Ovary (tissue), 7 donors: ENCODE measurements at regions not wholly inside any gene's neighbourhood (a gene's known extent, or its start where the extent isn't known, plus 50 kb on each side); places are given as distances from the start of the nearest gene placed in this dataset.

Experiments used
- DNase-seq, 5 donors: peaks; one replicate each; pipeline ENCODE4 v3.0.0-alpha.2; 2019 to 2020
- H3K27ac ChIP-seq, 2 donors: fragments of 200-600 bp; one replicate each; pipeline versions ENCODE4 v1.5.1 to v1.8.0; 2019 to 2022
- H3K27me3 ChIP-seq: fragments of 200-600 bp; one replicate; pipeline ENCODE4 v1.8.0; 2022
- H3K36me3 ChIP-seq: fragments of 200-600 bp; sonication (generic); one replicate; pipeline ENCODE4 v1.5.1; 2019
- H3K4me1 ChIP-seq: one replicate; pipeline ENCODE4 v1.8.1; 2013; ENCODE audit warnings: mild to moderate bottlenecking, moderate library complexity; ENCODE audit not compliant: insufficient read depth
- H3K4me3 ChIP-seq: fragments of 200-600 bp; sonication (generic); one replicate; pipeline ENCODE4 v1.5.1; 2017
- H3K9me3 ChIP-seq, 2 donors: fragments of 200-600 bp in 1 of 2; sonication (generic) in 1 of 2; one replicate each; pipeline versions ENCODE4 v1.5.1 to v1.8.1; 2013 to 2019; ENCODE audit warnings: mild to moderate bottlenecking in 1 of 2, moderate library complexity in 1 of 2
- CTCF ChIP-seq, 3 donors: fragments of 450-650 bp in 2 of 3; fragments of 200-600 bp in 1 of 3; IDR thresholded peaks; one replicate each; pipeline versions ENCODE4 v1.5.1 to v1.8.0; 2016 to 2022; ENCODE audit warnings: antibody characterized with exemption in 3 of 3, mild to moderate bottlenecking in 1 of 3
- EP300 ChIP-seq: sonication (generic); formaldehyde crosslinking; IDR thresholded peaks from one replicate; pipeline ENCODE4 v1.6.1; 2017; ENCODE audit warnings: antibody characterized with exemption
- POLR2A ChIP-seq: fragments of 450-650 bp; IDR thresholded peaks from one replicate; pipeline ENCODE4 v1.6.1; 2017; ENCODE audit warnings: antibody characterized with exemption, mild to moderate bottlenecking, moderate library complexity
- WGBS, 3 donors: extraction: QIAGEN DNeasy Blood & Tissue Kit in 1 of 3; methylation state at CpG; one replicate each; pipeline versions ENCODE4 v1.1.5 to v1.1.7; 2013 to 2017; 5-methylcytosine and 5-hydroxymethylcytosine counted together
- intact Hi-C, 4 donors: fragments of 100-400 bp; cut with DNase I; formaldehyde crosslinking; loops; one replicate each; pipeline versions ENCODE4 v1.11.0 to v1.15.1; 2022 to 2023
- donor health status: DM: no; HTN: no; CAD: no; lungs with moderate emphysema.
- donor health status: DM: no; HTN: no; CAD: no.
- donor health status: Bipolar disorder and iron deficiency.
- donor health status: DM: no; HTN: no; CAD: no.
- donor health status: DM: yes; HTN: yes; CAD: no.

DNA sequence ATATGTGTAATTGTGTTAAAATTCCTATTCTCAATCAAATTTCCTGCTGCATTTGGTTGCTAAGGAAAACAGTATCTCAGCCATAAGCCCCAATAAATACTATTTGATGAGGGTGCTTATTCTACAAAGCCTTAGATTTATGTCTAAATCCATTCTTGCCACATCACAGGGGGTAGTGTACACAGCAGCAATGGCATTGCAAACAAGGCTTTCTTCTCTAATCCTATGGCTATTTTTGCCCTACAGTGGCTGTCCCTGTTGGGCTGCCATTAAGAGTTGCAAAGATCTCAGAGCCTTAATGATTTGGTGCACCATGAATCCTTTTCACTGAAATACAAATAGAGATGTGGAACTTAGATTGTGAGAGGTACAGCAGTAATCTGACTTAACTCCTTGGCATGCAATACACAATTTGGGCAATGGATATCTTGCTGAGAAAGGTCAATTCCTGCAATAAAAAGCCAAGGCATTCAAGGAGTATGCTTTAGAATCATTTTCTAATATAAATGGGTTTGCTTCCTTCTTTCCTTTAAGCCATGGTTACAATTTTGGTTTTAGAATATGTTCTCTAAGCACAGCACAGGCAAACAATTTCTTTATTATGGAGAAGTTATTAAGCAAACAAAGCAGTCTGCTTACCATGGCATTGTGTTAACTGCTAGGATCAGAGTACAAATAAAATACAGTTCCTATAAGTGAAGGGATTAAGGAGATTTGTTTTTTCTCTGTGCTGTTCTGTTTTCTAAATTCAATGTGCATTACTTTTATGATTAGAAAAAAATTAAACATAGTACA, 69.8 kb upstream of the CD302 start:
- intact Hi-C loops: no loop called here
- Histone ChIP-seq H3K27ac (no peak overlapping the region), H3K4me3 (no peak overlapping the region), H3K36me3 (no peaks in the 10 kb centered on the region), H3K4me1 (no peaks in the 10 kb centered on the region), H3K27me3 (no peaks in the 10 kb centered on the region), H3K9me3 (no peaks in the 10 kb centered on the region)
- TF ChIP-seq EP300: no peak
- TF ChIP-seq CTCF (IDR thresholded peaks at IDR 0.05): no peak
- no peak for TF ChIP-seq POLR2A
- no peak for DNase-seq

- no peak overlapping the region for H3K27ac ChIP-seq
- H3K9me3 ChIP-seq: no peaks in the 10 kb centered on the region
- H3K4me1 ChIP-seq: no peaks in the 10 kb centered on the region
- intact Hi-C loops: no loop called here
- 47 to 69% (median 57%) methylated on average over 2 of the region's 2 CpGs for WGBS, 3 donors
- no peak for TF ChIP-seq POLR2A
- no peak for TF ChIP-seq EP300
- no peak for TF ChIP-seq CTCF (IDR thresholded peaks at IDR 0.05)
- H3K27me3 ChIP-seq: no peaks in the 10 kb centered on the region
- H3K36me3 ChIP-seq: no peaks in the 10 kb centered on the region
- H3K4me3 ChIP-seq: no peak overlapping the region
- DNase-seq: no peak
These were observed 65.6 kb upstream of the CD302 start for GRCh38 chr2:159863526-159864160.

DNA sequence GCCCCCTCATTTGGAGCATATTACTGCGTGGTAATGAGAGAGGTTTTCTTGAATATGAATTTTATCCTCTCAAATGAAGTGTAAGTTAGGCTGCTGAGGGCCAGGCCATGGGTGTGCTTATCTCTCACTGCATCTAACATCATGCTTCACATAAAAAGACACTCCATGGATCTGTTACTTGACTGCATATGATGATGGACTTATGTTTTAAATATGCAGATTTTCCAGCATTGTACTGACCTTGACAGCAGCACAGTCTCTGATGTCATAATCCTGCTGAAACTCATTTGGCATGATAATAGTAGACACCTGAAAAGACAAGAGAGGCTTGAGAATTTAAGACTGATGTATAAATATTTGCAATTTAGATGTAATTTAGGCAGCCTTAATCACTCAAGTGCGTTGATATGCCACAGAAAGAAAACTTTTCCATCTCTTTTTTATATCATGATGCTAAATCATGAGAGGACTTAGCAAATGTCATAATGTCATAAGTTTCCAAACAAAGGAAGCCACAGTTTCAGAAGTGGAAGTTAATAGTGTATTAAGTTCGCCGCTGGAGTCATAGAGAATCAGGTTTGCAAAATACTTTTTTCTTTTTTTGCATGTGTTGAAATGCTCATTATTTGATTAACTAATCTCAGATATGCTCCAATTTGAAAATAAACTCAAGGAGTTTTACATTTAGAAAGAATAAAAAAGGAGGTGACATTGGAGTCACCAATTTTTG, 62.7 kb upstream of the CD302 start:
- no peaks in the 10 kb centered on the region for H3K4me1 ChIP-seq
- no peak for DNase-seq
- no peaks in the 10 kb centered on the region for H3K9me3 ChIP-seq
- intact Hi-C loops: no loop called here
- WGBS, 3 donors: 80 to 82% (median 81%) methylated on average over 4 of the region's 4 CpGs
- TF ChIP-seq EP300 (no peak), POLR2A (no peak), CTCF (IDR thresholded peaks at IDR 0.05) (no peak)
- no peaks in the 10 kb centered on the region for H3K36me3 ChIP-seq
- H3K27ac ChIP-seq: no peak overlapping the region
- no peak overlapping the region for H3K4me3 ChIP-seq
- no peaks in the 10 kb centered on the region for H3K27me3 ChIP-seq

DNA sequence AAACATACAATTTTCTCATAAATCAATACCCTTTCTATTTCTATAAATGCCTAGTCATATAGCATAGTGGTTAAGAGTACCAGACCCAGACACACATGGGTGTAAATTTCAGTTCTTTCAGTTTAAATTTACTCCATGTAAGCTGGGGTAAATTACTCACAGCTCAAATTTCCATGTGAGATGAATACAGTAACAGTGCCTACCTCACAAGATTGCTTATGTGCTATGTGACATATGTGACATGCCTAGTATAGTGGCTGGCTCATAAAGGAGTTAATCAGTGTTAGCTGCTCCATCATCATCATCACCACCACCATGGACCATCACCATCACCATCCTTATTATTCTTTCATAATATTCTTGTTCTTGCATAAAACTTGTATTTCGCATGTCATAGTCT, 61.6 kb upstream of the CD302 start:
- no peaks in the 10 kb centered on the region for H3K27me3 ChIP-seq

More for the DNA sequence above, 61.6 kb upstream of the CD302 start:
- no peak for DNase-seq
- H3K4me1 ChIP-seq: no peaks in the 10 kb centered on the region
- intact Hi-C loops: no loop called here
- no peak overlapping the region for H3K27ac ChIP-seq
- 98 to 100% (median 98%) methylated on average over 1 of the region's 1 CpG for WGBS, 3 donors
- no peaks in the 10 kb centered on the region for H3K36me3 ChIP-seq
- TF ChIP-seq EP300 (no peak), CTCF (IDR thresholded peaks at IDR 0.05) (no peak), POLR2A (no peak)
- no peak overlapping the region for H3K4me3 ChIP-seq
- H3K9me3 ChIP-seq: no peaks in the 10 kb centered on the region
